ENCODE measurements at regions not wholly inside any gene's neighbourhood (a gene's known extent, or its start where the extent isn't known, plus 50 kb on each side); places are given as distances from the start of the nearest gene placed in this dataset.
A peak's percentile ranks its signal among the peaks of the same experiment; 100 is the strongest.

- DNase-seq (ENCODE audit: low spot score), result no peak
Observed at GRCh38 chr10:124265391-124265745, 153.4 kb downstream of the OAT start.

- DNase-seq (ENCODE audit: low spot score), result no peak
Observed at GRCh38 chr10:124264711-124265390, 153.9 kb downstream of the OAT start.

- DNase-seq (ENCODE audit: low spot score), result no peak
Observed at GRCh38 chr10:124264271-124264670, 154.5 kb downstream of the OAT start.

- no peak for DNase-seq (ENCODE audit: low spot score)
Observed at GRCh38 chr10:124263726-124264125, 155.0 kb downstream of the OAT start.

- DNase-seq (ENCODE audit: low spot score), result no peak
Observed at GRCh38 chr10:124262971-124263370, 155.8 kb downstream of the OAT start.

- DNase-seq (ENCODE audit: low spot score), result no peak
Observed at GRCh38 chr10:124262234-124262865, 156.4 kb downstream of the OAT start.

GRCh38 chr10:124259139-124259825 lies 159.4 kb downstream of the OAT start:
- no peak for DNase-seq (ENCODE audit: low spot score)

- DNase-seq (ENCODE audit: low spot score), result no peak
Observed at GRCh38 chr10:124257781-124258180, 160.9 kb downstream of the OAT start.

GRCh38 chr10:124256151-124256550 lies 162.6 kb downstream of the OAT start:
- DNase-seq (ENCODE audit: low spot score), result no peak

- DNase-seq (ENCODE audit: low spot score), result peak; percentile 89
Observed at GRCh38 chr10:124255556-124255955, 162.2 kb upstream of the CHST15 start.

- DNase-seq (ENCODE audit: low spot score), result no peak
Observed at GRCh38 chr10:124254490-124254889, 161.1 kb upstream of the CHST15 start.

GRCh38 chr10:124253006-124253405 lies 159.6 kb upstream of the CHST15 start:
- no peak for DNase-seq (ENCODE audit: low spot score)

- DNase-seq (ENCODE audit: low spot score), result no peak
Observed at GRCh38 chr10:124252097-124252715, 158.8 kb upstream of the CHST15 start.

GRCh38 chr10:124251317-124252065 lies 158.1 kb upstream of the CHST15 start:
- no peak for DNase-seq (ENCODE audit: low spot score)

GRCh38 chr10:124250506-124250905 lies 157.1 kb upstream of the CHST15 start:
- no peak for DNase-seq (ENCODE audit: low spot score)

- DNase-seq (ENCODE audit: low spot score), result no peak
Observed at GRCh38 chr10:124249812-124250432, 156.5 kb upstream of the CHST15 start.

- no peak for DNase-seq (ENCODE audit: low spot score)
Observed at GRCh38 chr10:124249196-124249595, 155.8 kb upstream of the CHST15 start.

GRCh38 chr10:124248056-124249045 lies 155.0 kb upstream of the CHST15 start:
- DNase-seq (ENCODE audit: low spot score), result no peak

- DNase-seq (ENCODE audit: low spot score), result no peak
Observed at GRCh38 chr10:124245806-124246440, 152.5 kb upstream of the CHST15 start.

- no peak for DNase-seq (ENCODE audit: low spot score)
Observed at GRCh38 chr10:124245191-124245590, 151.8 kb upstream of the CHST15 start.

All from SK-N-DZ (cell line).